Central memory CD4-positive, alpha-beta T cell (primary cell): ENCODE measurements at regions not wholly inside any gene's neighbourhood (a gene's known extent, or its start where the extent isn't known, plus 50 kb on each side); places are given as distances from the start of the nearest gene placed in this dataset.
A peak's percentile ranks its signal among the peaks of the same experiment; 100 is the strongest.
"Not testable (repeated sequence)": the region's sequence is repeated elsewhere in the genome, so short reads cannot be mapped to it uniquely, and the experiment has no call there.

ENCODE experiments used
- DNase-seq: peaks from one replicate; pipeline ENCODE4 v3.0.0; 2022

DNA sequence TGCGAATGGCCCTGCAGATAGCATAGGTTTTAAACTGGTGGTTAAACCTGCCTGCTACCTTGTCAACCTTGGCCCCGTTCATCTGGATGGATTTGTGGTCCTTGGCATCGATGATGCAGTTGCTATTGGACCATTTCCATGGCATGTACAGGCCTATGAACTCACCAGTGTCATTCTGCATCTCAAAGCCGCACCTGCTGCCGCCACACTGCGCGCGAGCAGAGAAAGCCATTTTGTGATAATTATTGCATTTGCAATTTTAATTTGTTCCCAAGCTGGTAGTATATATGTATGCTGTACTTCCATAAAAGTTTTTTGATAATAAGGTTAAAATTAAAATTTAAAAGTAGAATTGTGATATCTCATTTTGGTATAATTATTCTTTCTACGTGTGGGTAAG is 94.8 kb upstream of the UXS1 start:
- DNase-seq: no peak

DNA sequence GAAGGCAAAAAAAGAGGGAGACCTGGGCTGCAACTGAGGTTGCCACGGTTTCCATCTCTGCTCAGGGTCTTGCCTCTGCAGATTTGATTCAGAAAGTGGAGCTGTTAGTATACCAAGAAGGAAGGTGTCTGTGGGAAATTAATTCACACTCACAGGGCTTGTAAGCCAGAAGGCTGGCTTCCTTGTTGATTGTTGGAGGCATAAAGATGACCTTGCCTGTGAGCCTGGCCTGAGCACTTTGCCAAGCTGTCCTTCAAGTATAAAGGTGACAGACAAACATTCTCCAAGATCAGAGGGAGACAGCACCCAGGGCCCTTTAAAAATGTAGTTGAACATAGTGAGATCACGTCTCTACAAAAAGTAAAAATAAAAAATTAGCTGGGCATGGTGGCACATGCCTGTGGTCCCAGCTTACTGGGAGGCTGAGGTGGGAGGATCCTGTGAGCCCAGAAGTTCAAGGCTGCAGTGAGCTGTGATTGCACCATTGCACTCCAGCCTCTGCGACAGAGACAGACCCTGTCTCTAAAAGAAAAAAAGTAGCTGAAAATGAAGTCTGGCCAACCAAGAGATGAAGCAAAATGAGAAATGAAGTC is 91.2 kb upstream of the UXS1 start:
- DNase-seq: no peak

DNA sequence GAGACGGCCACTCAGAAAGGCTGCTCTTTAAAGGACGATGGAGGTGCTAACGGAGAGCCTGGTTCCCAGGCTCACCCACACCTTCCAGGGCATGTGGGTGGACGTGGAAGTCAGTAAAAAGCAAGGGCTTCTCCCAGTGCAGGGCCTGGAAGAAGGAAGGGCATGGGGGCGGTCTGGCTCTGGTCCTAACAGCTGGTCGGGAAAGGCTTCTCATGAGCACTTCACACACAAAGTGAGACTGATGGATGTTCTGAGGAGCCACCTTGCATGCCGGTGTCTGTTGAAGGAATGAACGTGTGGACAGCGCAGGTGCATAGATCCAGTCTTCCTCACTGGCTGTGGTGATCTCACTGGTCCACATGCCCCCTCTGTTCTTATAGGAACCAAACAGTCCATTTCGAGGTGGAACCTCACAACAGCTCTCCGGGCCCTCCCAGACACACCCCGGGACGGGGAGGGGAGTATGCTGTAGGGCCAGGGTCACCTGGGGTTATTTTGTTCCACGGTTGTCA is 90.6 kb upstream of the UXS1 start:
- no peak for DNase-seq

DNA sequence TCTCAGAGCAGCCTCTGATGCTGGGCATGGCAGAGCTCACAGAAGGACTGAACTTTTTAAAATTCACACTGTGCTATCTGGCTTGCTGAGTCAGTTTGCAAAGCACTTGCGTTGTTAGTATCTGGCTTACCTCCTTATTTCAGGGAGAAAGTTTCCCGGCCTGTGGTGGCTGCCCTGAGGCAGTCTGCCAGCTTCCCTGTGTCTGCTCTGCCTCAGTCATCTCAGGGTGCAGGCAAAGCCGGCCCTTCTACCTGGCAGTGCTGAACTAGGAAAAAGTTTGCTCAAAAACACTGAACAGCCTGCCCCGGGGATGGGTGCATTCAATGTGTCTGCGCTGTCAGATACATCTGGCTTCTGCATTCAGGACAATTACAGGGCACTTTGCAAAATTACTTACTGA is 90.2 kb upstream of the UXS1 start:
- DNase-seq: no peak

DNA sequence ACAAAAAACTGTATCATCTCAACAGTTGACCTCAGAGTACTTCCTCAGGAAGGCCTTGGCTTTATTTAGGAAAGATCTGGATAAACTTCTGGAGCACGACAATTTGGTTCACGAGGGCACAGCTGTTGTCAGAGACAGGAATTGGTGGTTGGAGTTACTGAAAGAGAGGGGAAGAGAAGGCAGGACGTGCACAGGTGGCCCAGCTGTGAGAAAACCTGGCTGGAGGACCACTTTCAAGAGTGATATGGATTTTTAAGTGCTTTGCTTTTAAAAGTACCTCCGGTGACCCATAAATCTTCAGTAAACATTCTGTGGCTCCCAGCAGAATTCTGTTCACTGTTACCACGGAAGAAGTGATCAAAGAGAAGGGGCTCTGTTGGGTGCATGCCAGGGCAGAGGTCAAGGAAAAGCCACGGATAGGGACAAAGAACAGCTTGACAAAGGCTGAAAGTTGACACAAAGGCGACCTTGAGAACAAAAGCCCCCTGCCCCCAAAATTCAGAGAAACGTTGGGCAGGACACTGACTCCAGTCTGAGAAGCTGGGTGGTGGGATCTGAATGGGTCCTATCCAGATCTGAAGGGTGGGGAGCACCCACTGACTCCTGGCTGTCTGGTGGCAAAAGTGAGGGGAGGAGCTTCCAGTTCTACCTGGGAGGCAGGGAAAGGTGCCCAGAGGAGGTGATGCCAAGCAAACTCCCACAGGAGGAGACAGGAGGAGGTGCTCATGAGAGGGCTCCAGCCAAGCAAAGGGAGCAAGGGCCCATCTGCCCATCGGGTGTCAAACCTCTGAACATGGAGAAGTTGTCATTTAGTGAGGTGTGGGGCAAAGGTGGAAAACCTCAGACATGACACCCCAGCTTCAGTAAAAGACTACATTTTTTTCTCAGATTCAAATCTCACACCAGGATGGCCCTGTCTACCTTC is 89.4 kb upstream of the UXS1 start:
- not testable (repeated sequence) for DNase-seq

DNA sequence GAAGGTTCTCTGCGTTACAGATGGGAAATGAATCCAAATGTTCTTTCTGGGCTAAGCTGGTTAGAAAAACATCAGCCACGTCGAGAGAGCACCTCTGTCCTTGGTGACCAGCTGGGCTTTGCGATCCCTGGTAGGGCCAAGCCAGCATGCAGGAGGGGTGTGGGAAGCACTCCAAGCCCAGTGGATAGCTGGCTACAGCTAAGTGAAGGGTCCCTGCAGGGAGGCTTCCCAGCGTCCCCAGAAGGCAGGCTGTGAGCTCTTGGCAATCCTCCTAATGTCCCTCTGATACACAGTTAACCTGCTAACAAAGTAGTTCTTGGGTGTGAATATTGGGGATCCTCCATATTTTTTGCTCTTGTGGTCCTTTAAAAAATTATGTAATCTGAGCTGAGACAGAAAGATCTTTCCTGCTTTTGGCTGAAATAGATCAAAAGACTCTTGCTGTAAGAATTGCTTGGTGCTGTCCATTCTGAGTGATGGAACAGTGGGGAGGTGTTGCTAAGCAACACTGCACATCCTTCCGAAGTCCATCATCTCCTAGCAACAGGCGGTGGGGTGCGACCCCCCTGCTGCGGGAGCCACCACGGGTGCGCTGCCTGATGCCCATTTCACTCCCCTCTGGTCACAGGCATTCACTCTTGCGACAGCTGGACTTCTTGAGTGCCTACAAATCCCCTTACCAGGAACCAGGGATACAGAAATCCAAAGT is 88.5 kb upstream of the UXS1 start:
- DNase-seq: no peak

DNA sequence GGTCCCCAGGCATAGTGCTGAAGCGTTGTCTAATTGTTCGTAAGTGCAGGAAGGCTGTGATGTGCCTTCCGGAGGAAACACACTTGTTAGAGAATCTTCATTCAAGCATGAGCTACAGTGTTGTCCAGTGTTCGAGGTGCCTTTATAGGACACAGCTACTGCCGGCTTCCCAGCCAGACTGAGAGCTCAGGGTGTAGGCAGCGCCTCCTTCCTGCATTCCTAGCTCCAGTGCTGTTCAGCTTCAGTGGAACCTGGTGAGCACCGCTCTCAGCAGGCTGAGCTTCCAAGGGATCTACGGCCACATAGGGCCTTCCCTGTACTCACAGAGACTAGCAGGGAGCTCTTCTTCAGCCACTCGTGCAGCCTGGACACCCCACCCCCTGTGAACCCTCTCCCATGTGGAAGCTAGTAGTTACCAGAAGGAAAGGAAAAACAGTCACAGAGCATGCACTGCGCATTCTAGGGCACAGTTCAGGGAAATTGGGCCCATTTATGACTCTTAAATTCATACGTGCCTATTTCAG is 87.9 kb upstream of the UXS1 start:
- not testable (repeated sequence) for DNase-seq

DNA sequence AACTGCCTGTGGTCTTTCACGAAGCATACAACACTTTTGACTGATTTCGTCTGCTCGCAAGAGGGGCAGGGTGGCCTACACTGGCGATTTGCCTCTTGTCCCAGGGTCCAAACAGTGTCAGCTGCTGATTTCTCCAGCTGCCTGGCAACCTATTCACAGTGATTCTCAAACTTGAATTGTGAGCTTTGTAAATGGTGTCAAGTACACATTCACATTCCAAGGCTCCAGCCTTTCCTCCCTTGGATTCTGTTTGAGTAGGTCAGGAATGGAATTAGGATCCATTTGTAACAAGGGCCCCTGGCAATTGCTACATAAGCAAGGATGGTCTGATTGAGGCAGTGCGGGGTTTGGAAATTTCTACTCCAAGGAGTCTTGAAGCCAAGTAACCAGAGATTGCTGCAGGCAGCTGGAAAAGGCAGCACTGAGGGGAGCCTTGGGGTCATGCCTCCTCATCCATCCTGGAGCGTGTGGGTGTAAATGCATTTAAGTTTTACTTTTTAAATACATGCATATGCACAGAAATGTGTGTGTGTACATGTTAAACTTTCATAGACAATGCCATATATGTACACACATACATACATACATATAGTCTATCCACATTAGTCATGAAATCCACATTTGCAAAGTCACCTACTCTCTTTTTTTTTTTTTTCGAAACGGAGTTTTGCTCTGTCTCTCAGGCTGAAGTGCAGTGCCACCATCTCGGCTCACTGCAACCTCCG is 86.8 kb upstream of the UXS1 start:
- DNase-seq: no peak

DNA sequence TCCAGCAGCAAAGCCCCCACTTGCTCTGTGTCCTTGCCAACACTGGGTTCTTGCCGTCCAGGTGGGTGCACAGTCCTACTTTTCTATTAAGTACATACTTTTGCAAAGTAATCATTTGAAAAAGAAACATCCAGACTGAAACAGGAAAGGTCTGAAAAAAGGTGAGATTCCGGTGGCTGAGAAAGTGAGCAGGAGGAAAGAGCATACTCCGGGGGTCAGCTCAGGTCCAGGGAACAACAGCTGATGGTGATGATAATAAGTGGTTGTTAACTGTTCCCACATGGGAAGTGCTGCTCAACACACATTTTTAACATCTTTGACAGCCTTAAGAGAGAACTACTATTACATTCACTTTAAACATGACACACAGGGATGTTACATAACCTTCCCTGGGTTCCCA is 86.1 kb upstream of the UXS1 start:
- no peak for DNase-seq

DNA sequence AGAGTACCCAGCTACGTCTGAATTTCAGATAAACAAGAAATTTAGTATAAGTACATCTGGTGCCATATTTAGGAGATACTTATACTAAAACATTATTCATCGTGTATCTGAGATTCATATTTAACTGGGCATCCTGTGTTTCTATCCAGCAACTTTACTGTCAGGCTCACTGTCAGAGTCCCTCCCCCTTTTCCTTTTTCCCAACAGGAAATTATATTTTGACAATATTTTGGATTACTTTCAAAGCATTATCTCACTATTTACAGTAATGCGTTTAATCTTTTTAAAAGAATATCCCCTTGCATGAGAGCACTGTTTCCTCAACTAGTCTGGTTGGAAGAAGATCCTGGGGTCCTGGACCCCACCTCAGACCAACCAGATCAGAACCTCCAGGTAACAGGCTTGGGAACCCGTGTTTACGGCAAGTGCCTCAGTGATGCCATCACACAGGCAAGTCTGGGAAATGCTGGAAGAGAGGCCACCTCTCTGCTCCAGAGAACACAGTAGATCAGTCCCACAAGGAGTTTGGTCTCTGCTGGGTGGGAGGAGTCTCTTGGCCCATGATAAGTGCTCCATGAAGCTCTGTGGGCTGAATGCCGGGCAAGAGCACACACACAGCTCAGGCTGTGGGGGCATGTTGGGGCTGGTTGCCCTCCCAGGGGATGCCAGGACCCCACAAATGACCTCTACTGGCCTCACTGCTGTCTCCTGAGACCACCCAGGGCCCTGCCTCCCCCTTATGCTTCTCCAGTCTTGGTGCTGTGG is 84.2 kb upstream of the UXS1 start:
- DNase-seq: no peak

DNA sequence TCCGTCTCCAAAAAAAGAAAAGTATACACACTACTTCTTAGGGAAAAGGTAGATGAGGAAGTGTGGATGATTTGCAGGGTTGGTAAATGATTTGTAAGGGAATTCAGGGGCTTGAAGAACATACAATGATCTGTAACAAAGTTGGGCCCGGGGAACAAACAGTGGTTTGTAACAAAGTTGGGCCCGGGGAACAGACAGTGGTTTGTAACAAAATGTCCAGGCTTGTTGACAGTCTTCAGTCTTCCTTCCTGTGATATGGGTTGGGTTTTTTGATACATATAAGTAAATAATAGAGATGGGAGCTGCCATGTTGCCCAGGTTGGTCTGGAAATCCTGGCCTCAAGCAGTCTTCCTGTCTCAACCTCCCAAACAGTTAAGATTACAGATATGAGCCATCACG is 83.3 kb upstream of the UXS1 start:
- DNase-seq: no peak

DNA sequence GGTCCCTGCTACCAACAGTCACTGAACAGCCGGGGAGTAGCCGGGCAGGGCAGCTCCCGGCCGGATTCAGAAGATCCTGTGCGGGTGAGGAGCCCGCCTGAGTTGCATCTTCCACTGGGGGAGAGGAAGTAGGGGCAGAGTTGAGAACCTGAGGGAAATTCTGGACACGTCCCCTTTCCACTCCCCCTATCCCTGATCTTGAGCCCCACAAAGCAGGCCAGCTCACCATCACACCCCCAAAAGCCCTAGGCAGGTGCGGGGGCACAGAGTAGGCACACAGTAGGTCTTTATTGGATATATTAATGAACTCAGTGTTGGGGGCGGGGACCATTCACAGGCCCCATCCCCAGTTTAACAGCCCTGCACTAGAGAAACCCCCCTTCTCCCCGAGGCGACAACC is 81.9 kb upstream of the UXS1 start:
- no peak for DNase-seq

DNA sequence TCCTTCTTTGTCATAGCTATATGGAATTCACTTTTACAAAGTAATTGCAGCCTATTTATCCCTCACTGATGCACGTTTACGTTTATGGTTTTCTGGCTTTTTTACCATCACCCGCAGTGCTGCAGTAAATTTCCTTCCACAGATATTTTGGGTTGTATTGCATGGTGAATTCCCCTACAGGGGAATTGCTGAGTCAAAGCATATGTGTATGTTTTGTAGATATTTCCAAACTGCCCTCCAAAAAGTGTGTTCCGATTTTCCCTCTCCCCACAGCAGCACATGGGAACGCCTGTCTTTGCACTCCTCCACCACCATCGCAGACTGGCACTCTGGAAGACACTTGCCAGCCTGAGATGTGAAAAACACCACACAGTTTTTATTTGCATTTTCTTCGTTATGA is 80.6 kb upstream of the UXS1 start:
- no peak for DNase-seq

DNA sequence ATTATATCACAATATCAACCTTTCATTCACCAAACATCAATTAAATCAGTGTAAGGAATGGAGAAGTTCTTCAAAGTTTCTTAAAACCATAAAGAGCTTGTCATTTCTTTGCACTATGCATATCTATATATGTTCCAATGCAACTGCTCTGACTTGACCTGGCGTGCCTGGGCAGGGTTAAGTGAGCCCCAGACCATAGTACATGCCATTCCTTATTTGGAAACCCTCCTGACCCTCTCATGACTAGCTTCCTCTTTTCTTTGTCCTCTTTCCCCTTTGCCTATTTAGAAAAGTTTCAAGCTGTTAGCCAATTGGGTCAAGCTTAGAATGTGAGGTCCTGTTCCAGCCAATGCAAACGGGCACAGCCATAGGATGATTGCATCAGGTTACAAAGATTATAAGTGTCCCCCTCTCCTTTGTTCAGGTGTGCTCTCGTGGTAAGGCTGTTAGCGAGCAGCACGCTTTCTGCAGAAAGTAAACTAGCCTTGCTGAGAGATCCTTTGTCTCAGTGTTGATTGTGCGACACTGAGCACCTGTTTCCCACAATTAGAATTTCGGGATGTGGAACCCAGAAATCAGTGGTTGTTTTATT is 78.2 kb upstream of the UXS1 start:
- DNase-seq: no peak

DNA sequence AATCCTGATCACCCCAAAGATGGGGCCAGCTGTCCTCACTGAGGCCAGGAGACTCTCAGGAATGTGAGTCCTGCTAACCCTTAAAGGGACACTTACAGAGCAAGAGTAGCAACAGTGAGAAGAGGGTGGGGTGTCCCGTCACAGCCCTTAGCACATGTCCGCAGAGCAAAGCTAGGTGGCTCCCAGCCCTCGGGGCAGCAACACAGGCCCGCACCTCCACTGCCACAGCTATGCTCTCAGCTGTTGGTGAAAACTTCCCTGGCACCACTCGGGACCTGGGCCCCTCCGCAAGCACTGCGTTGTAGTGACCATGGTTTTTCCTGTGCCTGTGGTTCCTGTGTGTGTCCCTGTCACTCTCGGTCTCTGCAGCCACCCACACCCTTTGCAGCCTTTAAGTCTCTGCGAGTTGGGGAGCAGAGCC is 76.4 kb upstream of the UXS1 start:
- DNase-seq: no peak

DNA sequence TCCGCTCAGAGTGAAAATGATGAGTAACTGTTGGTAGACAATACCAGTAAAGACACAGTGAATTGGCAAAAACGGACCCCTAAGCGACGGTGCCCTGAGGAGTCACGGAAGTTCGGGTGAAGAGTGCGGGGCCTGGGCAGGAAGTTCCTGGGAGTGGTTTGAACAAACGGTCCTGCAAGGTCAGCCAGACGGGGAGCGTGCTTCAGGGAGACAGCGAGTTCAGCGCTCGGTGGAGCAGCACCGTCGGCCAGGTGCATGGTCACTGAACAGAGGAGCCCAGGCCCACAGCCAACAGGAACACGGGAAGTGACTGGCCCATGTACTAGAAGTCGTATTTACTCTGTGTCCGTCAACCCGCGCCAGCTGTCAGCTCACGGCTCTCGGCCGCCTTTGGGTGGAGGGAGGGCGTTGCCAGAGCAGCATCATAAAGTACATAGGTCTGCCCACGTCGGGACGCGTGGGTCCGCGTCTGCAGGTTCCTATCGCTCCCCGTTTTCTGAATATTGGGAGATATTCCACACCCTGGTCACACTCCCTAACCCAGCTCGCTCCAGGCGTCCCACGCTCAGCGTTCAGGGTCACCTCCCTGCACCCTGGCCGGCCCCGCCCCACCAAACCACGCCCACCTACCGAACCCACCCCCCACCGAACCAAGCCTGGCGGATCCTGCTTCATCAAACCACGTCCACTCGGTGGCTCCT is 75.6 kb upstream of the UXS1 start:
- peak; percentile 3 for DNase-seq

DNA sequence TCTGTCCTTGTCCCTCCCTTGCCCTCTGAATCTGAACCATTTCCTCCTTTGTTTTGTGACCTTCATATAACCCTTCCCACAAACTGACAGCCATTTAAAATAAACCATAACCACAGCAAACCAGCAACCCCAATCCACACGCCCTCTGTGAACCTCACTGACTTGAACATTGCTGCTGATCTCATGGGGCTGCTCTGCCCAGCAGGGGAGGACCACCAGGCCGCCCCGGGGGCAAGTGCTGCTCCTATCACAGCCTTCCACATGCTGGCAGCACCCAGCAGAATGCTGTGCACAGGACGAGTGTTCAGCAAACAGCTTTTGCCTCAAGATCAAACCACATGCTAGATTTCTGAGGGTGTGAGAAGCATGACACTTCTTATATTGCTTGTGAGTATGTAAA is 73.9 kb upstream of the UXS1 start:
- no peak for DNase-seq

DNA sequence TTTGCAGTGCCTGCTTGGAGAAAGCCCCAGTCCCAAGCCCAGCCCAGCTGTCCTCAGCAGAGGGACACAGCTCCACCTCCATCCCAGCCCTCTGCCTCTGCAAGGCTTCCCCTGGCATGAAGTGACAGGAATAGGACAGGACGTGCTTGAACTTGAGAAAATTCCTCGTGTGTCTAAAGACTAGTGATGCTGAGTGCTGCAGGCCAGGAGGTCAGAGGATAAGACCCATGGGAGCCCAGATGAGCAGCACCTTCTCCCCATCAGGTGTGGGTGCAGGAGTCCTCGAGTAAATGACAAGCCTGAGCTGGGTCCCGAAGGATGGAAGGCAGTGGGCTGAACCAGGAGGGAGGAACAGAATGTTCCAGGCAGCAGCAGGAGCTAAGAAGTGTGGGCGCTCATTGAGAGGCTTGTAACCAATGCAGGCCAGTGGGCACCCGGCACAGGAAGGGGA is 67.8 kb upstream of the UXS1 start:
- DNase-seq: no peak

DNA sequence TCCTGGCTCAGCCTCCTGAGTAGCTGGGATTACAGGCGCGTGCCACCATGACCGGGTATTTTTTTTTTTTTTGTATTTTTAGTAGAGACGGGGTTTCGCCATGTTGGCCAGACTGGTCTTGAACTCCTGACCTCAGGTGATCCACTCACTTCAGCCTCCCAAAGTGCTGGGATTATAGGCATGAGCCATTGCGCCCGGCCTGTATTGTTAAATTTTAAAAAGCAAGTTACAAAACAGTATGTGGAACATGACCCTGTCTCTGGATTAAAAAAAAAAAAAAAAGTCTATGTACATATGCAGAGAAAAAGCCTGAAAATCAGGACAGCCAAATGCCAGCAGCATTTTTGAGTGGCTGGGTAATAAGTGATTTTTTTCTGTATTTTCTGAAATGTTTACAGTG is 64.8 kb upstream of the UXS1 start:
- DNase-seq: not testable (repeated sequence)

DNA sequence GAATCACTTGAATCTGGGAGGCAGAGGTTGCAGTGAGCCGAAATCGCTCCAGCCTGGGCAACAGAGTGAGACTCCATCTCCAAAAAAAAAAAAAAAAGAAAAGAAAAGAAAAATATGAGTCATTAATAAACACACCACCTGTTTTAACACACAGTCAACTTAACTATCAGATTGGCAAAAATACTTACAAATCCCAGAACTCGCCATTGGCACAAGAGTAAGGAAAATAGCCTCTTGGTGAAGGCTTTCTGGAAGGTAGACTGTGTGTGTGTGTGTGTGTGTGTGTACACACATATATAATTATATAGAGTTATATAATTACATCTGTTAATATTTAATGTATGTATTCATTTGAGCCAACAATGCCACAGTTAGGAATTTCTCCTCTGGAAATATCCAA is 63.7 kb upstream of the UXS1 start:
- DNase-seq: no peak

DNA sequence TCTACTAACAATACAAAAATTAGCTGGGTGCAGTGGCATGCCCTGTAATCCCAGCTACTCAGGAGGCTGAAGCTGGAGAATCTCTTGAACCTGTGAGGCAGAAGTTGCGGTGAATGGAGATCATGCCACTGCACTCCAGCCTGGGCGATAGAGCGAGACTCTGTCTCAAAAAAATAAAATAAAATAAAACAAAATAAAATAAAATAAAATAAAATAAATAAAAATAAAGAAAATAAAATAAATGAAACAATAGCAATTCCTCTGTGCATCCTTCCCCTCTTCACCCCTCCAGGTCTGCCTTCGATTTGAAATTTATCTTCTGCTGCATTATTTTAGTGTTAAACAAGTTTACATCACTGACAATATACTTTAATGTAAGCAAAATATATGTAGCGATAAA is 63.0 kb upstream of the UXS1 start:
- no peak for DNase-seq
